ENCODE measurements at regions not wholly inside any gene's neighbourhood (a gene's known extent, or its start where the extent isn't known, plus 50 kb on each side); places are given as distances from the start of the nearest gene placed in this dataset.

DNA sequence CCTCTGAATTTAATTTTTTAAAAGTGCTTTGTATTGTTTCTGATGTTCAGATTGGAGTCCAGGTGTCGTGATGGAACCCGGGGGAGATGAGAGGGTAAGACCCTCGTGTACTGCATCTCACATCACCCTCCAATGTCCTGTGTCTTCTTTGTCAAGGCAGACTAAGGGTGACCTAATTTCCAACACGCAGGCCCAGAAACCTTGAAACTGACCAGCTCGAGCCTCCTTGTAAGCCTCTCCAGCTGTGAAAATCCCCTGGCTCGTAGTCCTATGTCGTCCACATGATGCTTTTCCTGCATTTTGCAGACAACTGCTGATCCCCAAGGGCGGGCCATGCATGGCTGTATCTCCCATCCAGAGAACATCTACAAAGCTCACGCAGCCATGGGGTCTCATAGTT is 220.2 kb downstream of the ARHGAP12 start:
- TF ChIP-seq, protein P1, sequence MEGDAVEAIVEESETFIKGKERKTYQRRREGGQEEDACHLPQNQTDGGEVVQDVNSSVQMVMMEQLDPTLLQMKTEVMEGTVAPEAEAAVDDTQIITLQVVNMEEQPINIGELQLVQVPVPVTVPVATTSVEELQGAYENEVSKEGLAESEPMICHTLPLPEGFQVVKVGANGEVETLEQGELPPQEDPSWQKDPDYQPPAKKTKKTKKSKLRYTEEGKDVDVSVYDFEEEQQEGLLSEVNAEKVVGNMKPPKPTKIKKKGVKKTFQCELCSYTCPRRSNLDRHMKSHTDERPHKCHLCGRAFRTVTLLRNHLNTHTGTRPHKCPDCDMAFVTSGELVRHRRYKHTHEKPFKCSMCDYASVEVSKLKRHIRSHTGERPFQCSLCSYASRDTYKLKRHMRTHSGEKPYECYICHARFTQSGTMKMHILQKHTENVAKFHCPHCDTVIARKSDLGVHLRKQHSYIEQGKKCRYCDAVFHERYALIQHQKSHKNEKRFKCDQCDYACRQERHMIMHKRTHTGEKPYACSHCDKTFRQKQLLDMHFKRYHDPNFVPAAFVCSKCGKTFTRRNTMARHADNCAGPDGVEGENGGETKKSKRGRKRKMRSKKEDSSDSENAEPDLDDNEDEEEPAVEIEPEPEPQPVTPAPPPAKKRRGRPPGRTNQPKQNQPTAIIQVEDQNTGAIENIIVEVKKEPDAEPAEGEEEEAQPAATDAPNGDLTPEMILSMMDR (IDR thresholded peaks at IDR 0.05) = no peak
- TF ChIP-seq POLR2AphosphoS5 (IDR thresholded peaks at IDR 0.05) (no peak), POLR2A (IDR thresholded peaks at IDR 0.05; ENCODE audit: low read depth) (no peak)

All from esophagus muscularis mucosa (tissue), 3 donors.